Vagina (tissue), 2 donors: ENCODE measurements at regions not wholly inside any gene's neighbourhood (a gene's known extent, or its start where the extent isn't known, plus 50 kb on each side); places are given as distances from the start of the nearest gene placed in this dataset.

Source experiments
- DNase-seq, 2 donors: peaks; one replicate each; pipeline ENCODE4 v3.0.0-alpha.2; 2017; ENCODE audit errors: extremely low spot score in 2 of 2
- H3K27ac ChIP-seq: fragments of 200-600 bp; sonication (generic); one replicate; pipeline ENCODE4 v1.5.1; 2019
- H3K27me3 ChIP-seq: fragments of 200-600 bp; sonication (generic); one replicate; pipeline ENCODE4 v1.5.1; 2019
- H3K36me3 ChIP-seq, 2 donors: fragments of 200-600 bp; sonication (generic); one replicate each; pipeline ENCODE4 v1.5.1; 2017 to 2019
- H3K4me1 ChIP-seq: fragments of 200-600 bp; sonication (generic); one replicate; pipeline ENCODE4 v1.5.1; 2019
- H3K4me3 ChIP-seq, 2 donors: fragments of 200-600 bp; sonication (generic); 1 replicate in 1 of 2; 2 replicates in 1 of 2; pipeline ENCODE4 v1.5.1; 2016 to 2019
- H3K9me3 ChIP-seq: fragments of 200-600 bp; sonication (generic); one replicate; pipeline ENCODE4 v1.5.1; 2019
- CTCF ChIP-seq, 3 experiments: fragments of 450-650 bp in 2 of 3; fragments of 200-600 bp in 1 of 3; sonication (generic) in 1 of 3; IDR thresholded peaks; one replicate each; pipeline ENCODE4 v1.5.1; 2017 to 2019; ENCODE audit warnings: antibody characterized with exemption in 3 of 3, mild to moderate bottlenecking in 2 of 3, moderate library complexity in 2 of 3
- POLR2A ChIP-seq, 2 donors: fragments of 450-650 bp; IDR thresholded peaks; one replicate each; pipeline ENCODE4 v1.6.1; 2017; ENCODE audit warnings: antibody characterized with exemption in 2 of 2, mild to moderate bottlenecking in 2 of 2, moderate library complexity in 2 of 2
- POLR2AphosphoS5 ChIP-seq, 2 donors: sonication (generic); formaldehyde crosslinking; IDR thresholded peaks; one replicate each; pipeline ENCODE4 v1.9.0; 2017; ENCODE audit warnings: antibody characterized with exemption in 2 of 2, mild to moderate bottlenecking in 2 of 2, low read depth in 1 of 2; ENCODE audit not compliant: insufficient read depth in 1 of 2
- intact Hi-C: fragments of 100-400 bp; cut with DNase I; formaldehyde crosslinking; loops from one replicate; pipeline ENCODE4 v1.15.1; 2023

- intact Hi-C loops = no loop called here
Measured at GRCh38 chr2:239532250-239532649, 131.4 kb upstream of the HDAC4 start.

GRCh38 chr2:239531456-239532241 is 130.8 kb upstream of the HDAC4 start:
- intact Hi-C loops = no loop called here
- no peaks in the 10 kb centered on the region for H3K36me3 ChIP-seq
- DNase-seq = no peak
- no peaks in the 10 kb centered on the region for H3K27me3 ChIP-seq
- H3K9me3 ChIP-seq = no peaks in the 10 kb centered on the region
- TF ChIP-seq POLR2A (IDR thresholded peaks at IDR 0.05) (no peak), CTCF (IDR thresholded peaks at IDR 0.05) (no peak), POLR2AphosphoS5 (IDR thresholded peaks at IDR 0.05; ENCODE audit: insufficient read depth in 1 of 2, low read depth in 1 of 2) (peak in 1 of 2 donors; percentile 35)
- peaks cover 25% of the 10 kb centered on the region for H3K4me1 ChIP-seq
- no peak overlapping the region for H3K27ac ChIP-seq
- no peak overlapping the region for H3K4me3 ChIP-seq

More at GRCh38 chr2:239532250-239532649, 131.4 kb upstream of the HDAC4 start:
- no peak overlapping the region for H3K27ac ChIP-seq
- H3K36me3 ChIP-seq = no peaks in the 10 kb centered on the region
- no peak overlapping the region for H3K4me3 ChIP-seq
- H3K4me1 ChIP-seq = peaks cover 25% of the 10 kb centered on the region
- no peak for DNase-seq
- no peaks in the 10 kb centered on the region for H3K9me3 ChIP-seq
- no peaks in the 10 kb centered on the region for H3K27me3 ChIP-seq
- TF ChIP-seq CTCF (IDR thresholded peaks at IDR 0.05) = no peak
- no peak for TF ChIP-seq POLR2A (IDR thresholded peaks at IDR 0.05)
- TF ChIP-seq POLR2AphosphoS5 (IDR thresholded peaks at IDR 0.05; ENCODE audit: insufficient read depth in 1 of 2, low read depth in 1 of 2) = no peak

- intact Hi-C loops = no loop called here
- H3K4me3 ChIP-seq = no peak overlapping the region
Measured at GRCh38 chr2:239530749-239531316, 130.0 kb upstream of the HDAC4 start.

GRCh38 chr2:239529313-239530015 is 128.6 kb upstream of the HDAC4 start:
- Histone ChIP-seq H3K27me3 (no peaks in the 10 kb centered on the region), H3K4me3 (no peak overlapping the region), H3K27ac (no peak overlapping the region), H3K9me3 (no peaks in the 10 kb centered on the region), H3K36me3 (no peaks in the 10 kb centered on the region), H3K4me1 (peaks cover 32% of the 10 kb centered on the region)
- no peak for DNase-seq
- intact Hi-C loops = no loop called here
- TF ChIP-seq CTCF (IDR thresholded peaks at IDR 0.05) (no peak), POLR2AphosphoS5 (IDR thresholded peaks at IDR 0.05; ENCODE audit: insufficient read depth in 1 of 2, low read depth in 1 of 2) (no peak), POLR2A (IDR thresholded peaks at IDR 0.05) (no peak)

More at GRCh38 chr2:239530749-239531316, 130.0 kb upstream of the HDAC4 start:
- no peak for DNase-seq
- Histone ChIP-seq H3K27ac (no peak overlapping the region), H3K36me3 (no peaks in the 10 kb centered on the region), H3K9me3 (no peaks in the 10 kb centered on the region), H3K4me1 (peaks cover 25% of the 10 kb centered on the region), H3K27me3 (no peaks in the 10 kb centered on the region)
- TF ChIP-seq POLR2A (IDR thresholded peaks at IDR 0.05) (no peak), POLR2AphosphoS5 (IDR thresholded peaks at IDR 0.05; ENCODE audit: insufficient read depth in 1 of 2, low read depth in 1 of 2) (no peak), CTCF (IDR thresholded peaks at IDR 0.05) (no peak)
